ENCODE measurements at regions not wholly inside any gene's neighbourhood (a gene's known extent, or its start where the extent isn't known, plus 50 kb on each side); places are given as distances from the start of the nearest gene placed in this dataset.
"Not testable (repeated sequence)": the region's sequence is repeated elsewhere in the genome, so short reads cannot be mapped to it uniquely, and the experiment has no call there.

GRCh38 chr6:85071845-85072244, 307.4 kb upstream of the TBX18 start:
- DNase-seq = not testable (repeated sequence)

GRCh38 chr6:85069577-85069976, 305.2 kb upstream of the TBX18 start:
- DNase-seq = no peak

DNA sequence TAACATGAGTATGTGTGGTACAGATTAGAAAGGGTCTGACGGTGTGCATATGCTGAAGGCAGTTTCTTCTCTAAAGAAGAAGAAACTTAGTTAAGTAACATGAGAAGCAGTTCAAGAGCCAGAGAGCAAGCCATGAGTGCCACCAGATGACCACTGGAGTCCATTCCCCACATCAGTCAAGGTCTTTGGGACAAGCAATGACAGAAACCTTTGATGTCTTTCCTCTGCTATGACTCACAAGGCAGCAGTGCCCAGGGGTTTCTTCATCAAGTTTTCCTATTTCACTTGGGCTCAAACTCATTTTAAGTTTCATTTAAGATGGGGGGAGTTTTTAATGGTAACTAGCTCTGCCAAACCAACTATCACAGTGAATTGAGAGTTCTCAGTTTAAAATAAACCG, 303.8 kb upstream of the TBX18 start:
- no peak for DNase-seq

DNA sequence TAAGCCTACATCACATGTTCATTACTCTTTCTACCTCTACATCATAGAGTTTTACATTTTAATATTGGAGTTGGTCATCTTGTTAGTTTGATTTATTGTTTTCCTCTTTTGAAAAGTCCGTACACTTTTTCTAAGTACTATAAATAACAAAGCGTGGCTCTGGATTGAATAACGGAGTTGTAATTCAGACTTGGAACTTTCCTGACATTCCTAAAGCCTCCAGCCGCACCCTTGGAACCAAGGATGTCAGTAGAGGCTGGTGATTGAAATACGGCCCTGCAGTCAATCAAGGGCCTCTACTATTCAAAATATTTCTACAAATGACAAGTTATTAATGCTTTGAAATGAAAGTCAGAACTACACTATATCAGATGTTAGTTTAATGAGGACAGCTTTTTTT, 301.9 kb upstream of the TBX18 start:
- DNase-seq = no peak

DNA sequence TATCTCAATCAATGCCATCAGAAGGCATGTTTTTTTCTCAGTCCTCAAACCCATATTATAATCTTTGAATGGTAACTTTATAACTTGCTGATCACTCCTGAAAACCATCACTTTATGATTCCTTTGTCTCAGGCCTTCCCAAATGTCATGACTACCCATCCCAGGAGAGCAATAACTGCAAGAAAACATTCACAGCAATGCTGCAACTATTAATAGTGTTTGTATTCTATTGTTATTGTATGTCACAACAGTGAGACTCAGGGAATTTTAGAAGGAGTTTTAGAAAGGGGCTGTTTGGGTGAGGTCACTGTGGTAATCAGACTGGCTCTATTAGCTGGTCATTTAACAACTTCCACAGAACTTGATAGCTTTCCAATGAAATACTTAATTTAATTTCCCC, 301.4 kb upstream of the TBX18 start:
- no peak for DNase-seq

DNA sequence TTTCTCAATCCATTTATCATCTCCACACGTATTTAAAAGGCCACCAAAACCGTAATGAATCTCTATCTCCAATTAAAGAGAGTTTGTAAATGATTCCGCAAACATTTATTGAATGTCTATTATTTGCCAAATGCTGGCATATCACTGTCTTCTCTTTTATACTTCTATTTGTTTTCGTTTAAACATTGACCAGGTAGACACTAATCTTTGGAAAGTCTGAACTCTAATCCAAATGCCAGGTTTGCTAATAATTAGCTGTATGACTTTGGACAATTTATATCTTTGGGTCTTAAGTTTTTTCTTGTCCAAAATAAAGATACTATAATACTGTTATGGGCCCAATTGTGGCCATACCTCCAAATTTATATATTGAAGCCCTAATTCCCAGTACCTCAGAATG, 299.2 kb upstream of the TBX18 start:
- no peak for DNase-seq

DNA sequence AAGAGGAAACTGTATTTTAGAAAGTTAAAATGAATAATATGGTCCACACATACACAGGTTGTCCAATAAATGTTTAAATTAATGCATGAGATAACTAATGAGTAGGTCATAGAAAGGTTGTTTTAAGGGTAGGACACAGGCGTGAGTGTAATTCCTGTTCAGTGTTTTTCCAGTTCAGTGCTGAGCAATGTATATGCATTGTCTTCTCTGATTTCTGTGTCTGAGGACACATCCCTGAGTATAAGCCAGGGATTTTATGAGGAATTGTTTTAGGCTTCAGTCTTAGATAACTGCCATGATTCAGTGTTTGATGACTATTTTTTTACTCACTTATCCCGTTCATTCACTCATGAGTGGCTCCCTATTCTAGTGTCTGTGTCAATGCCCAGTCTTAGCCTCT, 298.5 kb upstream of the TBX18 start:
- DNase-seq = no peak

DNA sequence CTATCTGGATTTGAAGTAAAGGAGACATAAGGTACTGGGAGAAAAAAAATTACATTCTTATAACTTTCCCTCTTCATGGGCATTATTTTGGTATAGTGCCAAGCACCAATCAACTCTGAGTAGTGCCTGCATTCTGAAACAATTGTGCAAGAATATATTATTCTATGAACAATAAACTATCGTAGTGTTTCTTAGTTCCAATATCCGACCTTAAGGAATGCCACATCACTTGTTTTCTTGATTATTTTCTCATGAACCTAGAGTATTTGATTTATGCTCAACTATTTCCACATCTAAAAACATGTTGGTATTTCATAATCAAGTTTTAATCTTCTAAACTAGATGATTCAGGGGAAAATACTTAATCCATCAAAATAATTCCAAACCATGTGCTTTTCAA, 294.4 kb upstream of the TBX18 start:
- DNase-seq = no peak

- DNase-seq = no peak
Measured at GRCh38 chr6:85050149-85050548, 285.8 kb upstream of the TBX18 start.

DNA sequence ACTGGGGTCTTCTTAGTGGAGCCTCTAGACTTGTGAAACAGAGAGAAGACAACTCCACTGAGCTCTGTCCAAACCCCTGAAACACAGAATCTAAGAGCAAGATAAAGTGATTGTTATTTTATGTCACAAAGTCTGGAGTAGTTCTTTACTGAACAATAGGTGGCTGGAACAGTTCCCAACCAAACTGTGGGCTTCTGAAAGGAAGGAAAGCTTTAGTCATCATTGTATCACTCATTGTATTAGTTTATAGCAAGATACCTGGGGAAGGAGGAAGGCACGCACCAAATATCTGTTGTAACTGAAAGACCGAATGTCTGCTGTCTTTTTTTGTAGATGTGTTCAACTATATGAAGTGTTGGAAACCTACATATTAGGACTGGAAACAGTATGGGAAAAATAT, 284.9 kb upstream of the TBX18 start:
- DNase-seq = no peak

- no peak for DNase-seq
Measured at GRCh38 chr6:85047818-85048217, 283.4 kb upstream of the TBX18 start.

GRCh38 chr6:85045767-85046166, 281.4 kb upstream of the TBX18 start:
- DNase-seq = not testable (repeated sequence)

- no peak for DNase-seq
Measured at GRCh38 chr6:85044361-85044760, 280.0 kb upstream of the TBX18 start.

DNA sequence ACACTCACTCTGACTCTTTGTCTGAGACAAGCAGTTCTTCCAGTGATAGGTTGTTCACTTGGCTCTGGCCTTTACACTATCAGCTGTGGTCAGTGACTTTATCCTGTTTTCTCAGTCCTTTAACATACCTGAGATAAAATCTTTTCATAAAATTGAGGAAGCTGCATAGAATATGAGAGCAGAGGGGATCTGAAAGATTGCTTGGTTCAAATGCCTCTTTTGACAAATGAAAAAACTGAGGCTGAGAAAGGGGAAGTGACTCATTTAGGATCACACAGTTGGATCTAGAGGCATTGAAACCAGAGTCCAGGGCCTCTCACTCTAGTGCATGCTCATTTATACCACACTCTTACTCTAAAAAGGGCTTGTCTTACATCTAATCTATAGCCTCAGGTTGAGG, 277.0 kb upstream of the TBX18 start:
- no peak for DNase-seq

DNA sequence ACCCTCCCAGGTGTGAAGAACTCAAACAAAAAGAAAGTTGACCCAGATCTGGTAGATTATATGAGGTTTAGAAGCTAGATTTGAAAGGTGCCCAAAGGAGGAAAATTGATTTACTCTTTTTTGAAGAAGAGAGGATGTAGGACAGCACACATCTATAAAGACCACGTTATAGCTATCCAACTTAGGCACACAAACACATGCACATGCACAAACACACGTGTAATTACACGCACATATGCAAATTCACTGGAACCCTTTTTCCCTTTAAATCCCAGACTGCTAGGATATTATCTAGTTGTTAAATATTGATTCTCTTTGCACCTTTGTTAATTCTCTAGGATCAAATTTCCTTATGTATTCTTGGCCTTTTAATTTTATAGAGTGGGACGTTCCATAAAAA, 272.8 kb upstream of the TBX18 start:
- no peak for DNase-seq

DNA sequence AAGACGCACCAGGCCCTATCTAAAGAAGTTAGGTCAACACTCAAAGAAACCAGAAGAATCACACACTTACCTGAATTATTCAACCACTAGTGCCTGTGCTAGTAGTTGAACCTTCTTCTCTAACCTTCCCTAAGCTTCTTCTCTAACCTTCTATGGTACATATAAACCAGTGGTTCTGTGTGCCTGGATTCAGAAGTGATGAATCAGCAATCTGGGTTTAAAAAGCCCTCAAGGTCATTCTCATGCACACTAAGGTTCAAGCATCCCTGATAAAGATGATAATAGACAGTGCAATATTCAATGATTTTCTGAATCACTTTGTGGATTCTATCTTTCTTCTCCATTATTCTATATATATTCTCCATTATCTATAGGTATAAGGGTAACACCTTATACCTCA, 271.4 kb upstream of the TBX18 start:
- no peak for DNase-seq

- DNase-seq = no peak
Measured at GRCh38 chr6:85033547-85033946, 269.1 kb upstream of the TBX18 start.

- no peak for DNase-seq
Measured at GRCh38 chr6:85026021-85026420, 261.6 kb upstream of the TBX18 start.

DNA sequence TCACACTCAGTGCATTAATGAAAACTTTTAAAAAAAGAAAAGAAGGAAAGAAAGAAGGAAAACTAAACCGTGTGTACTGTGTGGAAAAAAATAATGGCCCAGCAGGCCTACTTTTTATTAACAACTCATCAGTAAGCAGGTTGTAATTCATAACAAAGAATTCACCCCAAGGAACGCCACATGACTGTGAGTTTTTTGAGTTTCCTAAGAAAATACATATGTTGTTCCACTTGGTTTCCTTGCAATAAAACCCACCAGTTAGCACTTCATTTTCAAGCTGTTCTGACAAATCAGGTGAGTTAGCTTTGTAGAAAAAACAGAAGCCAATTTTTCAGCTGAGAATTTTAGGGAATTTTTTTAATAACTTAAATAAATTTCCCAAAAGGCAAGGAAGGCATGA, 259.3 kb upstream of the TBX18 start:
- DNase-seq = no peak

DNA sequence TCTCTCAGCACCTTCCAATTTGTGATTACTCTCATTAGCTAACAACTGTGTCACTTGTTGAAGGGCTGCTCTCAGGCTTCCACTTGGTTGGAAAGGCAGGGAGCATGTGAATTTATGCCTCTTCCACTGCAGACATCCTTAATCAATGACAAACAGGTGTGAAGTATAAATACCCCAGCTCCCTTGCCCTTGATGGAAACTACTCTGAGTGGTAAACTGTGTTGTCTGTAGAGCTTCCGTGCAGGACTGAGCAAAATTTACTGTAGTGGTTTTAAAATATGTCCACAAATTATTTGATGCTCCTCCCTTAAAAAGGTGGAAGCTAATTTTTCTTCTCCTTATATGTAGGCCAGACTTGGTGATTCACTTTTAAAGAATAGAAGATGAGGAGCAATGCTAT, 253.0 kb upstream of the TBX18 start:
- no peak for DNase-seq

- DNase-seq = no peak
Measured at GRCh38 chr6:85016726-85017125, 252.3 kb upstream of the TBX18 start.

DNA sequence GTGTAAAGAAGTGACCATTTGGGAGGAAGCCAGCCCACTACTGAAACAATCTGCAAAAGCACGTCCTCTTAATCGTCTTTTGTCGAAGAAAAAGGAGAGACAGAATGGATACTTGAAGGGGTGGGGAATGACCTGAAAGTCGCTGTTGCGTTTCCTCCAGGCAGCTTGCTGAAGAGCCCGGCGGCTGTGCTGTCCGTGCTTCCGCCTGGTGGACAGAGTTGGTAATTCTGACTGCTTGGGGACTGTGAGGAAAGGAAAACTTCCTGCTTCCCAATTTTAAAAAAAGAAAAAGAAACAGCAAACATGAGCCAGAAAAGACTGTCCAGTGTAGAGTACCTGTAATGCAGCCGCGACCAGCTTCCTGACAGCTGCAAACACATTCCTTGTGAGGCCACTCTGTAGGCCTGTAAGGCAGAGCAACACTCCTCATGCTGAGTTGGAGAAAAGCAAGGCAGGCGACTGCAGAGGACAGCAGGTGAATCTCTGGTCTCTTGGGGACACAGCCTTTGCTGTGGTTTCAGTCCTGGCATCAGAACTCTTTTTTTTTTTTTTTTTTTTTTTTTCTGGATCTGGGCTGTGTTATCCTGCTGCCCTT, 251.1 kb upstream of the TBX18 start:
- DNase-seq = no peak

- DNase-seq = no peak
Measured at GRCh38 chr6:85010865-85011264, 246.5 kb upstream of the TBX18 start.

- DNase-seq = no peak
Measured at GRCh38 chr6:85008296-85009009, 244.1 kb upstream of the TBX18 start.

GRCh38 chr6:85006362-85006761, 242.0 kb upstream of the TBX18 start:
- no peak for DNase-seq
